ENCODE measurements at regions not wholly inside any gene's neighbourhood (a gene's known extent, or its start where the extent isn't known, plus 50 kb on each side); places are given as distances from the start of the nearest gene placed in this dataset.
"Not testable (repeated sequence)": the region's sequence is repeated elsewhere in the genome, so short reads cannot be mapped to it uniquely, and the experiment has no call there.

DNA sequence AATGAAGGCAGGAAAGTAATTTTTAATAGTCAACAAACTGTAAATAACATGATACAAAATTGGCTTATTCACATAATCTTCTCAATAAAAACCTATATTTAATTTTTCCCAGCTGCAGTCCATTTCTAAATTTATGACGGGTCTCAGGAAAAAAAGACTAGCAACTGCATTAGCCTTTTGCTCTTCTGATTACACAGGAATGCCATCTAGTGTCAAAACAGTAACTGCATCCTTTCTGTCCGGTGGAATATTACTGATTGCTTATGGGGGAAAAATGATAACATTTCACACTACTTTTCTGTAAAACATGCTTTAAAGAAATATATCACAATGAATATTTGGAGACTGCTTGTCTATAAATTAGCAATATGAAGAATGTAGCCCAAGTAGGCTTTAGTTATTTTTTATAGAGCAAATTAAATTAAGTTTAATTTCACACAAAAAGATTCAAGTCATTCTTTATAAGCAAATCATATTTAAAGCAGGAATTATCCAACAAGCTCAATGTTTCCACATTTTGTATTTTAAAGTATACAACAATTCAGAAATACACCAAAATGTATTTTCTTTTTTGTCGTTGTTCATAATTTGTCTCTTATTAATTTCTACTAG is 534.7 kb downstream of the CDH10 start:
- Mint-ChIP-seq H3K27ac (no peak overlapping the region), H3K36me3 (no peaks in the 10 kb centered on the region), H3K4me1 (ENCODE audit: low read depth) (no peaks in the 10 kb centered on the region), H3K27me3 (no peaks in the 10 kb centered on the region), H3K9me3 (peaks cover 6% of the 10 kb centered on the region), H3K4me3 (no peak overlapping the region)
- DNase-seq, result no peak
- POLR2A ChIA-PET, result no interaction called here
- CTCF ChIA-PET, result no interaction called here
- intact Hi-C loops (cut with micrococcal nuclease), result no loop called here

DNA sequence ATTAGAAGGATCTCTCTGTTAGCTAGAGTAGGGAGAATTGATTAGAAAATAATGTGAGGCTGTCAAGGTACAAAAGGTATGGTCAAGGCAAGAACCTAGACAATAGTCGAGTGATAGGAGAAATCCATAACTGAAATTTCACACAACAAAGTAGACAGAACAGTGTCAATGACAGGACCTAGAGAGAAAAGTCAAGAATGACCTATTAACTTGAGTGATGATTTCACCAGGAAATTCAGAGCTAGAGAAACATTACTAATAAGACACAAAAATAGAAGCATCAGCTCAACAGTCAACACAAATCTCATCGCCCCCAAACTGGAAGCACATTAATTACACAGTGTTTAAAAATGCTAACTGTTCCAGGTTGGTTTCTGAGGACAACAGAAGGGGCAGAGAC is 532.4 kb downstream of the CDH10 start:
- peaks cover 13% of the 10 kb centered on the region for H3K9me3 Mint-ChIP-seq
- POLR2A ChIA-PET, result no interaction called here
- H3K27ac Mint-ChIP-seq, result no peak overlapping the region
- no peak overlapping the region for H3K4me3 Mint-ChIP-seq
- no peaks in the 10 kb centered on the region for H3K36me3 Mint-ChIP-seq
- H3K27me3 Mint-ChIP-seq, result no peaks in the 10 kb centered on the region
- CTCF ChIA-PET, result interaction anchor here (0.6 kb wide), 1 partner anchor 1257 kb away, joined by 3 read pairs; no protein-coding TSS in a partner anchor
- DNase-seq, result no peak
- intact Hi-C loops (cut with micrococcal nuclease), result no loop called here
- H3K4me1 Mint-ChIP-seq (ENCODE audit: low read depth), result no peaks in the 10 kb centered on the region

DNA sequence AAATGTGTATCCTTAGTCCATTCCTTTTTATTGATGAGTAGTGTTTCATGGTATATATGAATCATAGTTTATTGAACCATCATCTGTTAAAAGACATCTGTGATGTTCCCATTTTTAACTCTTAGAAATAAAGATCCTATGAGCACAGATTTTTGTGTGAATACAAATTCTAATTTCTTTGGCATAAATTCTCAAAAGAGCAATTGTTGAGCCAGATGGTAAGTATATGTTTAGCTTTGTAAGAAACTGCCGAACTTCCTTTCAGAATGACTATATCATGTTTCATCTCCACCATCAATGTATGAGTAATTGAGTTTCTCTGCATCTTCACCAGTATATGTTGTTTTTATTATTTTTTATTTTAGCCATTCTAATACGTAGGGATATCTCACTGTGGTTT is 526.4 kb downstream of the CDH10 start:
- Mint-ChIP-seq H3K27me3 (no peaks in the 10 kb centered on the region), H3K9me3 (peaks cover 26% of the 10 kb centered on the region), H3K4me3 (no peak overlapping the region), H3K4me1 (ENCODE audit: low read depth) (no peaks in the 10 kb centered on the region), H3K36me3 (no peaks in the 10 kb centered on the region), H3K27ac (no peak overlapping the region)
- intact Hi-C loops (cut with micrococcal nuclease), result no loop called here
- no peak for DNase-seq
- CTCF ChIA-PET, result no interaction called here
- POLR2A ChIA-PET, result no interaction called here

DNA sequence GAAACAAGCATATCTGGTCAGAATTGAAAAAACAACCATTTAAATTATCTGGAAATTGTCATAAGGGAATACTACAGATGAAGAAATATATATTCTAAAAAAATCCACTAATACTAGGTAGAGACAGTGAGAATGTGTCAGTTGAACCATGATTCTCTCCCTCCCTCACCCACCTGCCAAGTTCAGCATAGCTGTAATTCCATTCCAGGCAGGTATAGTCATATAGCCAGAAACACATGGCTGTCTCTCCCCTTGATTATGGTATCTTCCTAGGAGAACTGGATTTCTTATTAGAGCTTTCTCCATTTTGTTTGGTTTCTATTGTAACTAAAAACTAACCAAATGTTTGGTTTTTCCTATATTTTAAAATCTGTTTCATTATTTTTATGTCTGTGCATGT is 509.2 kb downstream of the CDH10 start:
- Mint-ChIP-seq H3K27ac (no peak overlapping the region), H3K4me3 (no peak overlapping the region), H3K4me1 (ENCODE audit: low read depth) (no peaks in the 10 kb centered on the region), H3K36me3 (no peaks in the 10 kb centered on the region), H3K27me3 (no peaks in the 10 kb centered on the region), H3K9me3 (peaks cover 2% of the 10 kb centered on the region)
- ChIA-PET POLR2A (no interaction called here), CTCF (no interaction called here)
- no peak for DNase-seq
- intact Hi-C loops (cut with micrococcal nuclease), result no loop called here

DNA sequence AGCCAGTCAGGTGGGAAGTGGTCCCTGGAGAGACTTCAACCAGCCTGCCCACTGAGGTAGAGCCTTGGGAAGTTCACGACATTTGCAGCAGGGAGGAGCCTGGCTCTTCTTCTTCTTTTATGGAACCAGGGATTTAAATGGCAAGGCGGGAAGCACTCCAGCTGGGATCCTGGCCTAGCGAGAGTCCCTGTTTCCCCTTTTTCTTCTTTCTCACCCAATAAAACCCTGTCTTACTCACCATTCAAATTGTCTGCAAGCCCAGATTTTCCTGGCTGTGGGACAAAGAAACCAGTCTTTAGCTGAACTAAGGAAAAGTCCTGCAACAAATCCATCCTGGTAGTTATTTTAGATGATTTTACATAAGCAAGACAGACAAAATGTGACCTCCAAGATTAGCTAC is 503.7 kb downstream of the CDH10 start:
- DNase-seq, result no peak
- intact Hi-C loops (cut with micrococcal nuclease), result no loop called here
- Mint-ChIP-seq H3K36me3 (no peaks in the 10 kb centered on the region), H3K4me1 (ENCODE audit: low read depth) (no peaks in the 10 kb centered on the region), H3K9me3 (peaks cover 10% of the 10 kb centered on the region), H3K27ac (no peak overlapping the region), H3K27me3 (no peaks in the 10 kb centered on the region), H3K4me3 (no peak overlapping the region)
- CTCF ChIA-PET, result interaction anchor here (0.6 kb wide), 1 partner anchor 25 kb away, joined by 3 read pairs; no protein-coding TSS in a partner anchor
- POLR2A ChIA-PET, result no interaction called here

DNA sequence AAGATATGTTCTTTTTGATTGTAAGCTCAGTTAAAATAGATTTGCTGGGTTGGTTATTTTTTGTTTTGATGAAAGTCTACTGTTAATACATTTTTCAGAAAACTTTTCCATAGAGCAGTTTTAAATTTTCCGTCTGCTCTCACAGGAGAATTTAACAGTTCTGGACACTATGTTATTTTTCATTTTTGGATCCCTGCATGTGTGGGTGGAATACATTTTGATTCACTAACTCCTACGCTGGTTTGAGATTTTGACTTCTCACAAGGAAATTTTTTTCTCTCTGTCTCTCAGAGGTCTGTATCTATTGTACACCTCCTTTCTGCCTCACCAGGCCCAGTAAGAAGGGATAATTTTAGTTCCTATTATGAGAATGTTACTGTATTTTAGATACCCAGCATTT is 502.4 kb downstream of the CDH10 start:
- peaks cover 8% of the 10 kb centered on the region for H3K9me3 Mint-ChIP-seq
- POLR2A ChIA-PET, result no interaction called here
- intact Hi-C loops (cut with micrococcal nuclease), result no loop called here

DNA sequence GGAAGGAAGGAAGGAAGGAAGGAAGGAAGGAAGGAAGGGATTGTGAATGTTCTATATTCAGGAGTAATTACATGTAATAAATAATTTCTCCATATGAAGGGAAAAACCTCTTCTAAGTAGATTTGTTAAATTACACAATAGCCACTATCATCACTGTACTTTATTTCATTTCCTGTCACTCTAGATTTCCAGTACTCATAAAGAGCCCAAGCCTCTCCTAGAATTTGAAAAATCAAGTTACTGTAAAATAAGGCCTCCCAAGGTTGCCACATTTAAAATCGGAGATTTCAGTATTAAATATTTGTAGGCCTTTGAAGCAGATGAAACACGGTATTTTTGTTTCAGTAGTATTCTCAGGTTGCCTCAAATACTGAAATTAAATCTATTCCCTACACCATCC is 499.0 kb downstream of the CDH10 start:
- POLR2A ChIA-PET, result no interaction called here
- CTCF ChIA-PET, result no interaction called here
- Mint-ChIP-seq H3K9me3 (peaks cover 9% of the 10 kb centered on the region), H3K4me3 (no peak overlapping the region), H3K27me3 (no peaks in the 10 kb centered on the region), H3K27ac (no peak overlapping the region), H3K4me1 (ENCODE audit: low read depth) (no peaks in the 10 kb centered on the region), H3K36me3 (no peaks in the 10 kb centered on the region)
- intact Hi-C loops (cut with micrococcal nuclease), result no loop called here
- no peak for DNase-seq

More for the DNA sequence above, 502.4 kb downstream of the CDH10 start:
- Mint-ChIP-seq H3K27me3 (no peaks in the 10 kb centered on the region), H3K27ac (no peak overlapping the region), H3K4me1 (ENCODE audit: low read depth) (no peaks in the 10 kb centered on the region), H3K36me3 (no peaks in the 10 kb centered on the region), H3K4me3 (no peak overlapping the region)
- CTCF ChIA-PET, result no interaction called here
- no peak for DNase-seq

DNA sequence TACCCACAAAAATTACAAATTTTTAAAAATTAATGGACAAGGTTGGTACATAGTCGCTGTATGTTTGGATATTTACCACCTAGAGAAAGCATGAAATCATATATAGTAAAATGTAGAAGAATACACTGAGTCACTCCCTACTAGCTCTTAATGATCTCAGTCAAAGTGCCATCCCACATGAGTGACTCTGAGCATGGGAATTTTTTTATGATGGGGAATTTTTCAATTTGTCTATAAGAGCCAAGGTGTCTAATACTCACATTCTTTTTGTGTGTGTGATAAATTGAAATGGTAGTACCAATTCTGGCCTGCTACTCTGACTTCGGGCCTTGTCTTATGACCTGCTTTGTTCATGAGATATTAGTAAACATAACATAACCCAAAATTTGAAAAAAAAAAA is 483.2 kb downstream of the CDH10 start:
- ChIA-PET CTCF (no interaction called here), POLR2A (no interaction called here)
- intact Hi-C loops (cut with micrococcal nuclease), result no loop called here
- no peaks in the 10 kb centered on the region for H3K4me1 Mint-ChIP-seq (ENCODE audit: low read depth)
- no peak for DNase-seq
- H3K27me3 Mint-ChIP-seq, result no peaks in the 10 kb centered on the region
- peaks cover 24% of the 10 kb centered on the region for H3K9me3 Mint-ChIP-seq
- H3K4me3 Mint-ChIP-seq, result no peak overlapping the region
- no peak overlapping the region for H3K27ac Mint-ChIP-seq
- H3K36me3 Mint-ChIP-seq, result no peaks in the 10 kb centered on the region

DNA sequence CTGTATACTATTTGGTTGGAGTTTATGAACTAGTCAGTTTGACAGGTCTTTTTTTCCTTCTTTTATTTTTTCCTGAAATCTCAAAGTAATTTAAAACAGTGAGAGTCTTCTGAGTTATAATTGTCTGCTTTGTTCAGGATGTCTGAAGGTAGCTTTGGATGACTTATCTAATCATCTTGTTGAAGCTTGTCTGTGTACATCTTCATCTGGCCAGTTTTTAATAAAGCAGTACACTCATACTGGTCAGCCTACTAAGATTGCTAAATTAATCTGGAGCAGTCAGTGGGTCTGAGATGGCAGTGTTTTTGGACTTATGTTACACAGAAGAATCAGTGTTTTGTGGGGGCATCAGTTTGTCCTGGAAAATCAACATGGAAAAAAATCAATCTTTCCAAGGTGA is 482.4 kb downstream of the CDH10 start:
- no peaks in the 10 kb centered on the region for H3K36me3 Mint-ChIP-seq
- peaks cover 24% of the 10 kb centered on the region for H3K9me3 Mint-ChIP-seq
- intact Hi-C loops (cut with micrococcal nuclease), result no loop called here
- no peaks in the 10 kb centered on the region for H3K27me3 Mint-ChIP-seq
- ChIA-PET POLR2A (no interaction called here), CTCF (no interaction called here)
- no peaks in the 10 kb centered on the region for H3K4me1 Mint-ChIP-seq (ENCODE audit: low read depth)
- no peak overlapping the region for H3K27ac Mint-ChIP-seq
- DNase-seq, result no peak
- H3K4me3 Mint-ChIP-seq, result no peak overlapping the region

DNA sequence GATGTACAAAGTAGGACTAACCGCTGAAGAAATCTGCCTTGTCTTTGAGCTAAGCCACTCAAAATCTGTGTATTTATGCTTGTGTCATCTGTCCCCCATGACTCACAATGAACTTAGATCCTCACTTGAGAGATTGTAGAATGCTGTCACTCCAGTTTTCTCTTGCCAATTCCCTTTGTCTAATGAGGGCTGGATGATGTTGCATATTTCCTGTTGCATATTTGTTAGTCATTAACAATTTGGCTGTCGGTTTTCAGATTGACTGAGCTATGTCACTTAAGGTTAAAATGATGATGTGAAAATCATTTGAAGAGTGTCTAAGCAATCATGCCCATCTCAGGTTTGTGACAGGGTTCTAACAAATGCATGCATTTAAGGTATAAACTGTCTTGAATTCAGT is 481.7 kb downstream of the CDH10 start:
- intact Hi-C loops (cut with micrococcal nuclease), result no loop called here
- Mint-ChIP-seq H3K9me3 (peaks cover 24% of the 10 kb centered on the region), H3K4me3 (no peak overlapping the region), H3K36me3 (no peaks in the 10 kb centered on the region), H3K27me3 (no peaks in the 10 kb centered on the region), H3K27ac (no peak overlapping the region), H3K4me1 (ENCODE audit: low read depth) (no peaks in the 10 kb centered on the region)
- ChIA-PET CTCF (no interaction called here), POLR2A (no interaction called here)
- no peak for DNase-seq

DNA sequence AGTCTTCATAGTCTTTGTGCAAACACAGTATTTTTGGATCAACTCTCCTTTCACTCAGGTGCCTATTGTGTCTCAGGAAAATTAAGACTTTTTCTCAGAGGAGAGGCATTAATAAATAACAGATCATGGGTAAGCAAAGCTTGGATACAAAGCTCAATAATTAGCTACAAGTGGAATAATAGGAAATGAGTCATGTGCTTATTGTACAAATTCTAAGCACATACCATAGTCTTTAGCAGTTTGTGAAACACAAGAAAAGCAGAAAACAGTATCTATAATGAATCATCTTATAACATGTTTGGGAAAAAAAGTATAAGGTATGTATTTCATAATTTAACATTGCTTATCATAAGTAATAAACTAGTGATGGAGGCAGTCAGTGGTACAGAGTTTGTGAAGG is 477.0 kb downstream of the CDH10 start:
- ChIA-PET POLR2A (no interaction called here), CTCF (no interaction called here)
- H3K4me3 Mint-ChIP-seq, result no peak overlapping the region
- no peak overlapping the region for H3K27ac Mint-ChIP-seq
- H3K4me1 Mint-ChIP-seq (ENCODE audit: low read depth), result no peaks in the 10 kb centered on the region
- H3K9me3 Mint-ChIP-seq, result peaks cover 28% of the 10 kb centered on the region
- H3K27me3 Mint-ChIP-seq, result no peaks in the 10 kb centered on the region
- no peak for DNase-seq
- intact Hi-C loops (cut with micrococcal nuclease), result no loop called here
- no peaks in the 10 kb centered on the region for H3K36me3 Mint-ChIP-seq

DNA sequence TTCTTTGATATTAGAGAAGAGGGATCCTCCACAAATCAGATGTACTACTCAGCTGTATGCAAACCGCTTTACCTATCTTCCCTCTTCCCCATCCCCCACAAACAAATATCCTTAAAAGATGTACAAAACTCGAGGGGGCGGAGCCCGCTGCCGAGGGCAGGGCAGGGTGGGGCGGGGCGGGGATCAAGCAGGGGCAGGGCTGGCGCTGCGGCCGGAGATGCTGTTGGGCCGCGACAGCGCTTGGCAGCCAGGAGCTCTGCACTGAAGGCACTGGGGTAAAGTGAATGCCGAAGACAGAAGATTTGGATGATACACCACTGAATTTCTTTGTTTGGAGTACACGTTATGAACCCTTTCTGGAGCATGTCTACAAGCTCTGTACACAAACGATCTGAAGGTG is 474.8 kb downstream of the CDH10 start:
- H3K27ac Mint-ChIP-seq, result no peak overlapping the region
- intact Hi-C loops (cut with micrococcal nuclease), result no loop called here
- no peak overlapping the region for H3K4me3 Mint-ChIP-seq
- ChIA-PET CTCF (no interaction called here), POLR2A (no interaction called here)
- peaks cover 23% of the 10 kb centered on the region for H3K9me3 Mint-ChIP-seq
- no peak for DNase-seq
- H3K27me3 Mint-ChIP-seq, result no peaks in the 10 kb centered on the region
- H3K4me1 Mint-ChIP-seq (ENCODE audit: low read depth), result no peaks in the 10 kb centered on the region
- no peaks in the 10 kb centered on the region for H3K36me3 Mint-ChIP-seq

DNA sequence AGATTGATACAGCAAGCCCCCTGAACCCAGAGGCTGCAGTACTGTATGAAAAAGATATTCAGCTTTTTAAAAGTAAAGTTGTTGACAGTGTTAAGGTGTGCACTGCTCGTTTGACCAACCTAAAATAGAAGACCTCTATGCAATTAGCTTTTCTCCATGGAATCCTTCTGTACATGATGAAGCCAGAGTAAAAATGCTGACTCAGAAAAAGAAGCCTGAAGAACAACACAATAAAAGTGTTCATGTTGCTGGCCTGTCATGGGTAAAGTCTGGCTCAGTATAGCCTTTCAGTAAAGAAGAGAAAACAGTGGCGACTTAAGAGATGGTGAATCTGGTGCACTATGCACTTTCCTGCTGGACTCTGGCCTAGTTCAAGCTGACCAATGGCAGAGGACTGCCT is 473.8 kb downstream of the CDH10 start:
- H3K36me3 Mint-ChIP-seq; intact Hi-C loops (cut with micrococcal nuclease); H3K27ac Mint-ChIP-seq; H3K4me1 Mint-ChIP-seq (ENCODE audit: low read depth); CTCF ChIA-PET; DNase-seq; H3K4me3 Mint-ChIP-seq; POLR2A ChIA-PET; H3K27me3 Mint-ChIP-seq: not testable (repeated sequence)
- H3K9me3 Mint-ChIP-seq, result peaks cover 23% of the 10 kb centered on the region

DNA sequence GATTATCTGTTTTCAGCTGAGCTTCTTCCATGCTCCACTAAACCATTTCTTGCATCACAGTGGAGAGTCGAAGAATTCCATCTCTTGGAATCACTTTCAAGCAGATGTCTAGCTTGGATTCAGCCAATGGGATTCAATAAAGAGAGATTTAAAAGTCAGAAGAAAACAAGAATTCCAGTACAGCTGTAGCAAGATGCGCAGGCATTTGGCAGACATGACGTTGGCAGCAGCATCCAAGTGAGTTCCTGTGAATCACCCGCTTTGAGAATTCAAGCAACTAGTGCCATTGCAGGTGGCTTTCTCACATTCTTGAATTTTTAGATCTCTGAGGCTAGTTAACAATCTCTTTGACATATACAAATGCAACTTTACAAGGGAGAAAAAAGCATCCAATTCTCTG is 467.0 kb downstream of the CDH10 start:
- Mint-ChIP-seq H3K9me3 (no peaks in the 10 kb centered on the region), H3K27ac (no peak overlapping the region), H3K36me3 (no peaks in the 10 kb centered on the region), H3K4me1 (ENCODE audit: low read depth) (no peaks in the 10 kb centered on the region), H3K4me3 (no peak overlapping the region), H3K27me3 (no peaks in the 10 kb centered on the region)
- ChIA-PET CTCF (no interaction called here), POLR2A (no interaction called here)
- intact Hi-C loops (cut with micrococcal nuclease), result no loop called here
- no peak for DNase-seq

All from activated CD4-positive, alpha-beta memory T cell treated with anti-CD3 and anti-CD28 coated beads for 36 hours (primary cell).